GM18858 (cell line): ENCODE measurements at regions not wholly inside any gene's neighbourhood (a gene's known extent, or its start where the extent isn't known, plus 50 kb on each side); places are given as distances from the start of the nearest gene placed in this dataset.

Experiments used
- ATAC-seq: cut with Tn5 transposase; IDR thresholded peaks from one replicate; pipeline ENCODE4 v1.9.1; 2021; ENCODE audit not compliant: unreplicated experiment

DNA sequence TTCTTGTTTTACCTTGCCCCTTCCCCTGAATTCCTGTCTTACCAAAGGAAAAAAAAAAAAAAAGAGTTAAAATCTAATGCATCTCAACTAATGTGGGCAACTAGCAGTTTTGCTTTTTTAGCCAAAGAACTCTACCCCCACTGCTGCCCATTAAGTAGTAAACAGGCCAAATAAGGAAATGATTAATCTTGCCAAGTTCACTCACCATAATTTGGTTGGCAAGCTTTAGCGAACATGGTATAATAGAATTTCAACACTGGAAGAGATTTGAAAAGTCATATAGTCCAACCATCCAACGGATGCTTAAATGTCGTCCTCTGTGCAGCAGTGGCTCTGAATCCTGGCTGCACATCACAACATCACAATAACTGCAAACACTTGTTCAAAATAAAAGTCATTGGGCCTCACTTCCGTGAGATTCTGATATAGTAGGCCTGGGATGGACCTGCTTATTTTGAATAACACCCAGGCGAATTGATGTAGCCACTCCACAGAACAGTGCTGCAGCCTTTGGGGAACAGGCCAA, 142.0 kb upstream of the UBE2E1 start:
- ATAC-seq: no peak

- no peak for ATAC-seq
Observed at GRCh38 chr3:23664459-23664858, 141.3 kb upstream of the UBE2E1 start.

DNA sequence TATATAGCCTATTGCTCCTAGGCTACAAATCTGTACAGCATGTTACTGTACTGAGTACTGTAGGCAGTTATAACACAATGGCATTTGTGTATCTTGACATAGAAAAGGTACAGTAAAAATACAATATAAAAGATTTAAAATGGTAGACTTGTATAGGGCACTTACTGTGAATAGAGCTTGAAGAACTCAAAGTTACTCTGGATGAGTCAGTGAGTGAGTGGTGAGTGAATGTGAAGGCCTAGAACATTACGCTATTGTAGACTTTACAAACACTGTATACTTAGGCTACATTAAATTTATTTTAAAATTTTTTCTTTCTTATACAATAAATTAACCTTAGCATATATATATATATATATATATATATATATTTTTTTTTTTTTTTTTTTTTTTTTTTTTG, 140.0 kb upstream of the UBE2E1 start:
- ATAC-seq: no peak

GRCh38 chr3:23666818-23667217, 138.9 kb upstream of the UBE2E1 start:
- no peak for ATAC-seq

GRCh38 chr3:23667536-23668429, 138.0 kb upstream of the UBE2E1 start:
- ATAC-seq: no peak

GRCh38 chr3:23668430-23668904, 137.3 kb upstream of the UBE2E1 start:
- no peak for ATAC-seq

GRCh38 chr3:23669541-23670255, 136.1 kb upstream of the UBE2E1 start:
- ATAC-seq: no peak

DNA sequence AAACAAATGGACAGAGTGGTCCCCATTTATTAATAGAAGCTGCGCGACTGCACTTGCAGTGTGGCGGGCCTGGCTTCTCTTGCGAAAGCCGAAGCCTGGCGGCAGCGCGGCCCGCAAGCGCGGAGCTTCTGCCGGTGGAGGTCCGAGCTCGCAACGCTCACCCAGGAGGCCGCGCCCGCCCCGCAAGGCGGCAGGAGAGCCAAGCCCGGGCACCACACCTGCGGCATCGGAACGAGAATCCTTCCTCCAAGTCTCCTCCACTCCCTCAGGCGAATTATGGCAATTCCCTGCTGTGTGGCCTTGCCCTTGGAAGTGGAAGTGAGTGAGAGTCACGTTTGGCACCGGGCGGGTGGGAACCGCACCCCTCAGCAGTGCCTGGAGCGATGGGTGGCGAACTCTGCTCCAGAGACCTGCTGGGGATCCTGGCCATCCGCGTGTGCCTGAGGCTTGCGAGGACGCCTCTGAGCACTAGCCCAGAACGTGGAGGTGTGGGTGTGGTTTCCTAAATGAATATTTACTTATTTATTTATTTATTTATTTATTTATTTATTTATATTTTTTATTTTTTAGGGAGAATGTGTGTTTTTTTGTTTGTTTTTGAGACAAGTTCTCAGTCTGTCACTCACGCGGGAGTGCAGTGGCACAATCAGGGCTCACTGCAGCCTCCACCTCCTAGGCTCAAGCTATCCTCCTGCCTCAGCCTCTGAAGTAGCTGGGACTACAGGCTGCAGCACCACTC, 133.7 kb upstream of the UBE2E1 start:
- ATAC-seq: no peak

DNA sequence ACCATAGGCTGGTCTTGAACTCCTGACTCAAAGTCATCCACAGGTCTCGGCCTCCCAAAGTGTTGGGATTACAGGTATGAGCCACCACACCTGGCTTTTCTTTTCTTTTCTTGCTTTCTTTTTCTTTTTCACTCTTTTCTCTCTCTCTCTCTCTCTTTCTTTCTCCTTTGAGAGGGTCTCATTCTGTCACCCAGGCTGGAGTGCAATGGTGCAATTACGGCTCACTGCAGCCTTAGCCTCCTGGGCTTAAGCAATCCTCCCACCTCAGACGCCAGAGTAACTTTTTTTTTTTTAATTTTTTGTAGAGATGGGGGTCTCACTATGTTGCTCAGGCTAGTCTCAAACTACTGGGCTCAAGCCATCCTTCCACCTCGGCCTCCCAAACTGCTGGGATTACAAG, 133.1 kb upstream of the UBE2E1 start:
- ATAC-seq: no peak

DNA sequence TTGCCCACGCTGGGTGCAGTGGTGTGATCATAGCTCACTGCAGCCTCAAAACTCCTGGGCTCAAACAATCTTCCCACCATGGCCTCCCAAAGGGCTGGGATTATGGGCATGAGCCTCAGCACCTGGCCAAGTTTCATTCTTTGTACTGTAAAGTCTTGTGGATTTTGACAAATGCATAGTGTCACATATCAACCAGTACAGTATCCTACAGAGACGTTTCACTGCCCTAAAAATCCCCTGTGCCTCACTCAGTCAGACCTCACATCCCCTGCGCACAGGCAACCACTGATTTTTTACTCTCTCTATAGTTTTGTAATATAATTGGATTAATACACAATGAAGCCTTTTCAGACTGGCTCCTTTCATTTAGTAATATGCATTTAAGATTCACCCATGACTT, 130.7 kb upstream of the UBE2E1 start:
- no peak for ATAC-seq

DNA sequence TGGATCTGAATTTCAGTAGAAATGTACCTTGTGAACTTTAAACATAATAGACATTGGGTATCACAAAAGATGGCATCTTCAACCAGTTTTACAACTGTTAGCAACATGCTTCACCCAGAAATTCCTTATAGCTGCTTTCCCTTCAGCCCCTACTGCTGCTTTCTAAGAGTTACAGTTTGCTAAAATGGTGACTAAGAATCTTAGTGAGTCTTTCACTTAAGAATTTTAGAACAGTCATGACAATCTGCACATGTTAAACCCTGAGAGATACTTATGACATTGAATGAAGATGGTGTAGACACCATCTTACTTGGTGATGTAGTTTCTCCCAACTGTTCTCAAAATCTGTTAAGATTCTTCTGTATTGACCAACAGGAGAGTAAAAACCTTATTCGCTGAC, 129.7 kb upstream of the UBE2E1 start:
- ATAC-seq: no peak

- ATAC-seq: no peak
Observed at GRCh38 chr3:23682646-23683045, 123.1 kb upstream of the UBE2E1 start.

DNA sequence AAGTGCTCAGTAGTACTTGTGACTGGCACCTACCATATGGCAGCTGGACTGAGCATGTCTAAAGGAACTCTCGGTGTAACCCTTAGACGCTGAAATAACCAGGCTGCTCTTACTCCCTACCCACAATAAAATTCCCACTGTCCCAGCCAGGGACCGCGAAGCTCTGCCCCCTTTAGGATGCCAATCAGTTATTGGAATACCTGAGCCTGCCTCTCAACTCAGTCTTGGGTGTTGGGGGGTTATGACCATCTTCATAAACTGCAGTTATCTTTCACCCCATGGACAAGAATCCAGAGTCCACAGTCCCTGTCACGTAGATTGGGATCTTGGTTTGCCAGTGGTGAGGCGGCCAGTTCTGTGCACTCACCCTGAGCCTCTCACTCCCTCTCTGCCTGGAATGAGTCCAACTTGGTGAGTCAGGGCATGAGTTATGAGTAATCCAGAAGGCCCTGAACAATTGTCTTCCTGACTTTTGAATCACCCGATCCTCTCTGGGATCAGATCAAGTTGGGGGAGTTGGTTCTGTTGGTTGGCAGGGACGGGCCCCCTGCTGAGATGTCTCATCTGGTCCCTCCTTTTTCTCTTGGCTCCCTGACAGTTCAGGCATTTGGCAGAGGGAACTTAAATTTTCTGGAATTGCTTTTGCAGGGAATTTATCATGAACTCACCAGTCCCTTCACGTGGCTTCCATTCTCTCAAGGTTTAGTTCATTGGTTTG, 120.1 kb upstream of the UBE2E1 start:
- no peak for ATAC-seq

DNA sequence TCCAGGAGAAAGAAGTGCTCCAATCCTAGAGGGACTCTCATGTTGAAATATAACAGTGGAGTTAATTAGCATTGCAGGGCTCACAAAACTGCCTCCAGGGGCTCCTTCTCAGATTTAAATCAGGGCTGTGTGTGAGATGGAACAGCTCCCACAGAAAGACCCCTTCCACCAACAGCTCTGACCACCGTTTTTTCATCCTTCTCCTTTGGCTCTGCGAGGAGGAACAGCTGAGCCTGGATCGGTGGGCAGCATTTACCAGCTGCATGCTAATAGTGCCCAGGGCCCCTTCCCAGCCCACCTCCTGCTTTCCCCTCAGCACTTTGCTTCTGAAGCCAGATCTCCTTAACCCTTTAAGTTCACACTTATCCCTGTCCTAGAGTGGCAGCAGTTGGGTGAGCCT, 119.2 kb upstream of the UBE2E1 start:
- no peak for ATAC-seq

- no peak for ATAC-seq
Observed at GRCh38 chr3:23691357-23691895, 114.3 kb upstream of the UBE2E1 start.

- ATAC-seq: no peak
Observed at GRCh38 chr3:23696842-23697241, 108.9 kb upstream of the UBE2E1 start.

GRCh38 chr3:23697416-23697815, 108.3 kb upstream of the UBE2E1 start:
- no peak for ATAC-seq

GRCh38 chr3:23698652-23699313, 107.0 kb upstream of the UBE2E1 start:
- ATAC-seq: no peak

GRCh38 chr3:23700616-23701015, 105.1 kb upstream of the UBE2E1 start:
- no peak for ATAC-seq
